K562 (cell line): ENCODE measurements at regions not wholly inside any gene's neighbourhood (a gene's known extent, or its start where the extent isn't known, plus 50 kb on each side); places are given as distances from the start of the nearest gene placed in this dataset.

ENCODE experiments used
- ATAC-seq: fragments of 200-7000 bp; cut with Tn5 transposase; 3 replicates; pipeline ENCODE4 v1.9.1; 2020; ENCODE audit warnings: moderate library complexity
- BruUV-seq: library from RNA; stranded (reverse); fragments of 400-500 nt; replicated peaks from 2 replicates; lab custom pipeline; 2021; lab: Mats Ljungman, UMichigan
- CTCF ChIA-PET: fragments of 300-600 bp; formaldehyde crosslinking; extraction: SDS; loops from one replicate; lab custom pipeline; 2021; ENCODE audit warnings: low intra/inter-chr PET ratio; lab: Yijun Ruan, JAX
- POLR2A ChIA-PET: fragments of 300-600, 350-650 bp; sonication (Branson Sonifier 250); formaldehyde crosslinking; extraction: SDS; loops from one replicate; lab custom pipeline; 2021; ENCODE audit warnings: antibody characterized with exemption, inconsistent platforms; lab: Yijun Ruan, JAX
- DNase-seq, 4 experiments: peaks; one replicate each; pipeline versions ENCODE4 v3.0.0 to v3.0.0-alpha.2; 2011 to 2018; ENCODE audit warnings: low spot score in 3 of 4, mixed read lengths in 3 of 4; ENCODE audit errors: extremely low read depth in 1 of 4
- FAIRE-seq: peaks from 2 replicates; lab custom pipeline; 2011; peaks lifted over from hg19 to GRCh38; lab: Jason Lieb, UNC
- H2AFZ ChIP-seq: 2 replicates; pipeline ENCODE4 v1.6.0; 2011; ENCODE audit warnings: low read depth, low read length, control low read depth, inconsistent platforms
- H3K27ac ChIP-seq: fragments of 200-600 bp; 3 replicates; pipeline ENCODE4 v1.8.0; 2011; ENCODE audit warnings: low read depth, mild to moderate bottlenecking, control low read depth, inconsistent platforms, low read length, moderate library complexity, mixed read lengths; ENCODE audit errors: extremely low read depth
- H3K27me3 ChIP-seq, 2 experiments: fragments of 300-600 bp in 1 of 2; 2 replicates in 1 of 2; 3 replicates in 1 of 2; pipeline versions ENCODE4 v1.6.0 to v1.8.0; 2011; ENCODE audit warnings: inconsistent platforms in 2 of 2, low read length in 2 of 2, mild to moderate bottlenecking in 1 of 2, mixed read lengths in 1 of 2, moderate library complexity in 1 of 2; ENCODE audit not compliant: control insufficient read depth in 2 of 2, insufficient read depth in 2 of 2
- H3K36me3 ChIP-seq: fragments of 300-600 bp; 3 replicates; pipeline ENCODE4 v1.8.0; 2011; ENCODE audit warnings: mild to moderate bottlenecking, low read length, inconsistent platforms; ENCODE audit not compliant: control insufficient read depth, insufficient read depth
- H3K4me1 ChIP-seq, 2 experiments: fragments of 200-600 bp in 1 of 2; replicated peaks in 1 of 2; 2 replicates in 1 of 2; 3 replicates in 1 of 2; pipeline versions ENCODE4 v1.5.1 to v1.8.0; 2011; ENCODE audit warnings: inconsistent platforms in 2 of 2, low read length in 2 of 2, mild to moderate bottlenecking in 1 of 2, mixed read lengths in 1 of 2, moderate library complexity in 1 of 2; ENCODE audit not compliant: control insufficient read depth in 2 of 2, insufficient read depth in 2 of 2
- H3K4me2 ChIP-seq: 2 replicates; pipeline ENCODE4 v1.6.1; 2011; ENCODE audit warnings: low read length, control low read depth, inconsistent platforms, mixed read lengths; ENCODE audit not compliant: insufficient read depth
- H3K4me3 ChIP-seq: fragments of 200-600 bp; sonication (generic), shearing (Covaris generic); 2 replicates; pipeline ENCODE4 v1.5.1; 2016; ENCODE audit warnings: control low read depth, inconsistent platforms
- H3K79me2 ChIP-seq: fragments of 200-600 bp; 3 replicates; pipeline ENCODE4 v1.8.0; 2011; ENCODE audit warnings: low read length, inconsistent platforms; ENCODE audit not compliant: control insufficient read depth, insufficient read depth
- H3K9ac ChIP-seq, 2 experiments: 2 replicates each; pipeline versions ENCODE4 v1.6.0 to v1.6.1; 2011; ENCODE audit warnings: low read depth in 2 of 2, low read length in 2 of 2, control low read depth in 1 of 2, inconsistent platforms in 1 of 2, mild to moderate bottlenecking in 1 of 2, mixed read lengths in 1 of 2; ENCODE audit not compliant: insufficient read depth in 1 of 2
- H3K9me1 ChIP-seq: one replicate; pipeline ENCODE4 v1.6.0; 2011; ENCODE audit warnings: inconsistent platforms, mild to moderate bottlenecking, low read length, moderate library complexity; ENCODE audit not compliant: control insufficient read depth, insufficient read depth
- H3K9me3 ChIP-seq: replicated peaks from 2 replicates; pipeline ENCODE4 v1.5.1; 2011; ENCODE audit warnings: low read depth, low read length, inconsistent platforms; ENCODE audit not compliant: control insufficient read depth, insufficient read depth
- H4K20me1 ChIP-seq: replicated peaks from 2 replicates; pipeline ENCODE4 v1.6.1; 2011; ENCODE audit warnings: low read length, inconsistent platforms, mixed read lengths; ENCODE audit not compliant: control insufficient read depth, insufficient read depth
- BRF2 ChIP-seq: IDR thresholded peaks from 3 replicates; pipeline ENCODE4 v1.6.1; 2011; ENCODE audit warnings: borderline replicate concordance, mild to moderate bottlenecking; ENCODE audit not compliant: insufficient read length, insufficient read depth
- CHD2 ChIP-seq: IDR thresholded peaks from 2 replicates; pipeline ENCODE4 v1.6.1; 2011; ENCODE audit warnings: low read depth, low read length
- CREB3L1 ChIP-seq: fragments of 450-650 bp; IDR thresholded peaks from 2 replicates; pipeline ENCODE4 v1.6.1; 2014; ENCODE audit warnings: low read depth, mild to moderate bottlenecking, moderate library complexity, borderline replicate concordance
- ELK3 ChIP-seq: fragments of 450-650 bp; formaldehyde crosslinking; IDR thresholded peaks from 2 replicates; pipeline ENCODE4 v1.4.0; 2020; ENCODE audit warnings: mild to moderate bottlenecking
- FOXJ3 ChIP-seq: sonication (generic); formaldehyde crosslinking; IDR thresholded peaks from 2 replicates; pipeline ENCODE4 v1.4.0; 2020; ENCODE audit warnings: mild to moderate bottlenecking, missing genetic modification reagents
- FOXK1 ChIP-seq: sonication (generic); formaldehyde crosslinking; IDR thresholded peaks from 2 replicates; pipeline ENCODE4 v1.8.0; 2022; ENCODE audit warnings: missing genetic modification reagents, mild to moderate bottlenecking, borderline replicate concordance
- JUNB ChIP-seq: fragments of 450-650 bp; formaldehyde crosslinking; conservative IDR thresholded peaks from 2 replicates; pipeline ENCODE4 v1.4.0; 2020; ENCODE audit warnings: mild to moderate bottlenecking
- RBFOX2 ChIP-seq: fragments of 200-400 bp; formaldehyde crosslinking; IDR thresholded peaks from 2 replicates; pipeline ENCODE4 v1.6.1; 2017; ENCODE audit warnings: low read depth, mild to moderate bottlenecking, low read length, moderate library complexity
- SNRNP70 ChIP-seq: fragments of 200-400 bp; formaldehyde crosslinking; optimal IDR thresholded peaks from 2 replicates; pipeline ENCODE3; 2017; ENCODE audit warnings: low read depth, low read length
- U2AF1 ChIP-seq: fragments of 200-400 bp; formaldehyde crosslinking; optimal IDR thresholded peaks from 2 replicates; pipeline ENCODE3; 2017; ENCODE audit warnings: mild to moderate bottlenecking, low read depth, low read length, moderate library complexity
- ZFPM2 ChIP-seq: fragments of 250-450 bp; sonication (Bioruptor Pico); IDR thresholded peaks from 2 replicates; pipeline ENCODE4 v1.5.1; 2022; ENCODE audit warnings: mild to moderate bottlenecking
- ZFX ChIP-seq: sonication (generic); formaldehyde crosslinking; IDR thresholded peaks from 2 replicates; pipeline ENCODE4 v1.8.0; 2022; ENCODE audit warnings: mild to moderate bottlenecking, missing genetic modification reagents, moderate library complexity
- ZNF282 ChIP-seq: sonication (generic); formaldehyde crosslinking; IDR thresholded peaks from 2 replicates; pipeline ENCODE4 v1.8.1; 2023; ENCODE audit warnings: missing genetic modification reagents
- WGBS: fragments of 100-300 bp; shearing (Covaris generic); methylation state at CpG from one replicate; pipeline ENCODE4 v1.1.6; 2016; ENCODE audit warnings: low coverage, mixed read lengths; ENCODE audit not compliant: insufficient coverage; ENCODE audit errors: missing lambda C conversion rate; 5-methylcytosine and 5-hydroxymethylcytosine counted together
- in situ Hi-C: fragments of 300-500 bp; cut with MboI; formaldehyde crosslinking; loops from 4 replicates; pipeline ENCODE4 v1.15.0; 2018; ENCODE audit warnings: inconsistent platforms, mixed read lengths
- intact Hi-C: fragments of 100-400 bp; cut with micrococcal nuclease; formaldehyde crosslinking; loops from 2 replicates; pipeline ENCODE4 v1.14.2; 2022

GRCh38 chr6:22886650-22887581 is 317.6 kb downstream of the HDGFL1 start:
- POLR2A ChIA-PET = no interaction called here
- Histone ChIP-seq H3K36me3 (no peaks in the 10 kb centered on the region), H4K20me1 (no peaks in the 10 kb centered on the region), H3K27ac (no peak overlapping the region), H3K4me2 (no peak overlapping the region), H3K79me2 (no peaks in the 10 kb centered on the region), H3K4me3 (no peak overlapping the region), H3K27me3 (no peaks in the 10 kb centered on the region), H3K9me1 (no peaks in the 10 kb centered on the region)
- BruUV-seq = no TSS peak
- FAIRE-seq (no peak), ATAC-seq (no peak)
- 4% methylated on average over 10 of the region's 10 CpGs for WGBS
- intact Hi-C loops = no loop called here
- TF ChIP-seq RBFOX2 (no peak), ZFX (CRISPR knock-in tag) (no peak), ZNF282 (CRISPR knock-in tag) (no peak), BRF2 (no peak), U2AF1 (no peak), CREB3L1 (no peak), FOXK1 (CRISPR knock-in tag) (no peak), CHD2 (no peak), ZFPM2 (CRISPR knock-in tag) (no peak), ELK3 (CRISPR knock-in tag) (no peak), SNRNP70 (no peak), JUNB (no peak), FOXJ3 (CRISPR knock-in tag) (no peak)
- TF ChIP-seq, all 486 proteins: peak for 0
- CTCF ChIA-PET = no interaction called here
- in situ Hi-C loops = no loop called here
- no peaks in the 10 kb centered on the region for H3K9me3 ChIP-seq
- no peak overlapping the region for H3K9ac ChIP-seq
- H2AFZ ChIP-seq = no peak overlapping the region
- no peaks in the 10 kb centered on the region for H3K4me1 ChIP-seq
- no peak for DNase-seq
